HG03139 (cell line): ENCODE measurements at regions not wholly inside any gene's neighbourhood (a gene's known extent, or its start where the extent isn't known, plus 50 kb on each side); places are given as distances from the start of the nearest gene placed in this dataset.
"Not testable (repeated sequence)": the region's sequence is repeated elsewhere in the genome, so short reads cannot be mapped to it uniquely, and the experiment has no call there.

Experiments
- ATAC-seq: cut with Tn5 transposase; IDR thresholded peaks from one replicate; pipeline ENCODE4 v1.9.1; 2021; ENCODE audit not compliant: unreplicated experiment

DNA sequence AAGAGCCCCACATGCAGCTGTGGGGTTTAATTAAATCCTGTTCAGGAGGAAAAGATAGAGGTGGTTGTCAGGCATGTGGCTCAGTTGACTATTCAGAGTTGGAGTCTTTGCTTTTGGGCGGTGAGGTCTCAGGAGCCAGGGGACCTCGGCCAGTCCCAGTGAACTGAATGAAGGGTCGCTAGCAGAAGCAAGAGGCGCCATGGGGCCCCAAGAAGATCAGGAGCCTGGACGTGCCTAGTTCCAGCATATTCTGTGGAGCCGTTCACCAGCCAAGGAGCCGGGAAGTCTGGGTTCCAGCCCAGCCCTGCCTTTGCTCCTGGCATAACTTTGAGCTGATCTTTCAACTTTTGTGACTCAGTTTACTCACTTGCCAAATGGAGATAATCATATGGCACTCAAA lies 217.7 kb upstream of the IRF2BP2 start:
- ATAC-seq: no peak

DNA sequence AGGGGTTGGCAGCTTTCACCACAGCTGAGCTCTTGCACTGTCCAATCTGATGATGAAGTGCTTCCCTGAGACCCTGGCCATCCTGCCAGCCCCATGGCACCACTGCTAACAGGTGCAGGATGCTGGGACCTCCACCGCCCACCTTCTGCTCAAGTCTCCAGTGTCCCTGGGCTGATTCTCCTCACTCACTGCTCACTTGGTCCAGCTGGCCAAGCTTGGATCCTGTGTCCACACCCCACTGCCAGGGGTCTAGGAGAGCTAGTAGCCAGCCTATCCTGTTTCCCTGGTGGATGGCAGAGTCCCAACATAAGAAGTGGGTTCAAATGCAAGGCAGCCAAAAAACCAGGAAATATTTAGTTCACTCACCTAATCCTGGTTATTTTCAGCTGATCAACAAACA lies 217.2 kb upstream of the IRF2BP2 start:
- no peak for ATAC-seq

DNA sequence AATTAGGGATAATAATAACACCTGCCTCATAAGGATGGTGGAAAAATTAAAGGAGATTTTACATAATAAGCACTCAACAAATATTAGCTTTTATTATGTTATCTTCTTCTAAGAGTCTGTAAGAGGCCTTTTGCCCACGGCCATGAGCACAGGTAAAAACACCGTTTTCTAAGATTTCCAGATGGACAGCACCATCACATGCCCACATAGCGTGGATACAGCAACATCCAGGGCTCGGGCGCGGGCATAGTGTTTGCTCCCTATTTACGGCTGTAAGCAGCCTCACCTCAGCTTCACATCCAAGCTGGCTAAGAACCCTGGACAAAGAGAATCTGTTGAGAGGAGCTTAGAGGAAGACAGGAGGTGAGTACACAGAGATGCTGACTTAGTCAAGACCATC lies 216.4 kb upstream of the IRF2BP2 start:
- ATAC-seq: no peak

DNA sequence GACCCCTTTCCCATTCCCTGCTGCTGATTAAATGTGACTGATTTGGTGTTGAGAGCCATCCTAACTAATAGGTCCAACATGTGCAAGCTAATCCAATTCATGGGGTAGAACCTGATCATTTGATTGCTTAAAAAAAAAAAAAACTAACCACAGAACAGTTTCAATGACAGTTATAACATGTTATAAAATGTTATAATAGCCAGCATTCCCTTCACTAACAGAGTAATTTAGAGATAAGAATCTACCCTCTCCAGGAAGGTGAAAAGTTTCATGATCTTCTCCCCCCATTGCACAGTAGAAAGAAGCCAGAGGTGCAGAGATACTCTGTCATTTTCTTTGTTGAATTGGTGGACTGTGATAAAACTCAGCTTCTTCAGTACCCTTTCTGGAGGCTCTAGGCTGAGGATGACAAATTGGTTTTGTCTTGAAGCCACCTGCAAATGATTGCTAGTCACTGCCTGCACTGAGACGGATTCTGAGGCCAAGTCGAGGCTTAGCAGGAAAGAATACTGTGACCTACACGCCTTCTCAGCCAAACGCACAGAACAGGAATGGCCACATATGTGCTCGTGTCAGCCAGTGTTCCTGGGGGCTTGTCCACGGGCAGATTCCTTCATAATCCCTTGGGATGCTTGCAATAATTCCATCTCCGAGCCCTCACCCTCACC lies 215.7 kb upstream of the IRF2BP2 start:
- ATAC-seq: no peak

DNA sequence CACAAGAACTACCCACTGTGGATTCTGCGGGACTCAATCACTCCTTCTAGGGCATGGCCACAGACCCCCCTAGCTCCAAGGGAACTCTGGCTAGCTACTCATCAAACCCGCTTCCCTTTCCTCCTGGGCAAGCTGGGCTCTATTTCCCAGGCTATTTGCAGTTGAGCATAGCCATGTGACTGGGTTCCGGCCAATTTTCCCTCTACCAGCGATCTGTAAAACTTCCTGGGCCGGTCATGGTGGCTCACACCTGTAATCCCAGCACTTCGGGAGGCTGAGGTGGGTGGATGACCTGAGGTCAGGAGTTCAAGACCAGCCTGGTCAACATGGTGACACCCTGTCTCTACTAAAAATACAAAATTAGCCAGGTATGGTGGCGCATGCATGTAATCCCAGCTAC lies 214.9 kb upstream of the IRF2BP2 start:
- not testable (repeated sequence) for ATAC-seq

DNA sequence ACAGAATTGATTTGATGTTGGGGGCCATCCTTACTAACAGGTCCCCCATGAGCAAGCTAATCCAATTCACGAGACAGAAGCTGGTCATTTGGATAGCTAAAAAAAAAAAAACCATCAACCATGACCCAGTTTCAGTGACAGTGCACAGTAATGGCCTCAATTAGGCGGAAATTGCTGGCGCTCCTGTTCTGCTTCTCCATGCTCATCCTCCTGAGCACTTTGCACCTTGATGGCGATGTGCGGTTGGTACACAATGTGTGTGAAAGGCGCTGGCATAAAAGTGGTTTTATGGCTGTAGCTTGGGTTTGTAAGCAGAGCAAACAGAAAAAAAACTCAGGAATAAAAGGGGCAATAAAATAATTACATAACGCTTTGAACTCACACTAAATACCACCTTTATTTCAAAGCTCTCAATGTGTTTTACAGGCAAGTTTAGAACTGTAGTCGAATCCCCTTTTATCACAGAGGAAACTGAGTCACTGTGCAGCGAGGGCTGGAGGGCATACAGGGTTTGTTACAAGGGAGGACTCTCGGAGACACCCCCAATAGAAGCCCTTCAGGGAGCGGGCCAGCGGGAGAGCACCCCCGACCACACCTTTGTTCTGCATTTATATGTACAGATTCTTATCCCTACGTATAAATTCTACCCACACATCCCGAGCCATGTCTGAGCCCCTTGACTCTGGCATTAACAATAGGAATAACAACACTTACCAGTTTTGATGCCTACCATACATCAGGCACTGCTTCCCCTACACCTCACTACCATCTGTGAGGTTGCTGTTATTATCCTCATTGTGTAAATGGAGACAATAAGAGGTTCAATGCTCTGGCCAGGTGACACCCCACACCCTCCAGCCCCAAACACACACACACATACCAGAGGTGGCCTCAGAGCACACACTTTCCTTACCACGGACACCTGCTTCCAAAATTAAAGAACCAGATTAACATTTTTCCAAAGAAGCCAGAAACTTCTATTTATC lies 213.5 kb upstream of the IRF2BP2 start:
- ATAC-seq: no peak

DNA sequence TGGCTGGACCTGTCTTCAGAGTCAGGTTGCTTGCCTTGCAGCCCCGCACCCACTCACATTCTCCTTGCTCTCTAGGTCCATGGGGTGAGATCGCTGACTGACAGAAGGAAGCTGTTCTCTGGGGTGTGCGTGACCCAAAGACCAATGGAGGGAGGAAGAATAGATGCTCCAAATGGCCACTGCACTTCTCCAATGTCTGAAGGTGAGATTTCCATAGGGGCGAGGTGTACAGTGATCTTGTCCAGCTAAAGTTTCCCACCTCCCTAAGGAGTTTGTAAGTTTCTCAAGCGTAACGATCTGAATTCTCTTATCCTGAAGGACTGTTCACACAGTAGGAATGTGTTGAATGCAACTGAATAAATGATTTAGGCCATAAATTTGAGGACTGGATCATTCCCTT lies 211.9 kb upstream of the IRF2BP2 start:
- ATAC-seq: no peak

DNA sequence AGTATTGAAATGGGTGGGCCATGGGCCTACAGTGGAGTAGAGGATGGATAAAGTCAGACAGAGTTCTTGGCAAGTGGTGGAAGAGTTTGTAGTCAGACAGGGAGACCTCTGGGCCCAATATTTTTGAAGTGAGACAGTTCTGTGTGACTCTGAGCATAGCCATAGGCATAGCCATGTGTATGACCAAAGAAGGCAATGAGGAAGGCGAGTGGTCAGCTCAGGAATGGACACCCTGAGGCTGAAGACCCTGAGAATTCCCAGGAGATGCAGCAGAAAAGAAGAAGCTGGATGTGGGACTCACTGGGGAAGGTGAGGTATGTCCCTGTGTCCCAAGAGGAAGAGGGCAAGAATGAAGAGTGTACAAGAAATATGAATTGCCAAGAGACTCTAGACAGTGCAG lies 210.6 kb upstream of the IRF2BP2 start:
- ATAC-seq: no peak

DNA sequence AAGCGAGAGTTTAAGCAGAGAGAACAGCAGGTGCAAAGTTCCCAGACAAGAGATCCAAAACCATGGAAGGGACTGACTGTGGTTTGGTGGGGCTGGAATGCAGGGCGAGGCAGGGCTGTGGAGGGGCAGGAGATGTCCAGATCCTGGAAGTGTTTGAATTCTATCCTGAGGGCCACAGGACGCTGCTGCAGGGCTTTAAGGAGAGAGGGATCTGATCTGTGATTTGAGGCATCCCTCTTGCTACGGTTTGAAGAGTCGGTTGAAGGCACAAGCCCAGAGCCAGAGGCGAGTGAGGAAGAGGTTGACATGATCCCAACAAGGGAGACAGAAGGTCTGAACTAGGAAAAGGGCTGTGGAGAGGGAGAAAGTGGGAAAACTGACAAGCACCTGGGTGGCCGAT lies 209.9 kb upstream of the IRF2BP2 start:
- ATAC-seq: not testable (repeated sequence)

DNA sequence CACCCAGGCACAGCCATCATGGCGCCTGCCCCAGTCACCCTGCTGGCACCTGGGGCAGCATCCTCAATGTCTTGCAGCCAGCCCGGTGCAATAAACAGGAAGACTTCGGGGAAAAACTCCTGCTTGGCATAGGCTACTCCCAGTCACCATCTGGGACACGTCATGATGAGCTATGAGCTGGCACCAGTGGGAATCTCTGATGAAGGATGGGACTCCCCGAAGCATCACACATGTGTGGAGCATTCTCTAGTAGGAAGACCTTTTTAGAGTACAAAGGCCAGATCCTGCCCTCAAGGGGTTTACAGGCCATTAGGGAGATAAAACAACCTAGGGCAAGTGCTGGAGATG lies 208.0 kb upstream of the IRF2BP2 start:
- not testable (repeated sequence) for ATAC-seq

DNA sequence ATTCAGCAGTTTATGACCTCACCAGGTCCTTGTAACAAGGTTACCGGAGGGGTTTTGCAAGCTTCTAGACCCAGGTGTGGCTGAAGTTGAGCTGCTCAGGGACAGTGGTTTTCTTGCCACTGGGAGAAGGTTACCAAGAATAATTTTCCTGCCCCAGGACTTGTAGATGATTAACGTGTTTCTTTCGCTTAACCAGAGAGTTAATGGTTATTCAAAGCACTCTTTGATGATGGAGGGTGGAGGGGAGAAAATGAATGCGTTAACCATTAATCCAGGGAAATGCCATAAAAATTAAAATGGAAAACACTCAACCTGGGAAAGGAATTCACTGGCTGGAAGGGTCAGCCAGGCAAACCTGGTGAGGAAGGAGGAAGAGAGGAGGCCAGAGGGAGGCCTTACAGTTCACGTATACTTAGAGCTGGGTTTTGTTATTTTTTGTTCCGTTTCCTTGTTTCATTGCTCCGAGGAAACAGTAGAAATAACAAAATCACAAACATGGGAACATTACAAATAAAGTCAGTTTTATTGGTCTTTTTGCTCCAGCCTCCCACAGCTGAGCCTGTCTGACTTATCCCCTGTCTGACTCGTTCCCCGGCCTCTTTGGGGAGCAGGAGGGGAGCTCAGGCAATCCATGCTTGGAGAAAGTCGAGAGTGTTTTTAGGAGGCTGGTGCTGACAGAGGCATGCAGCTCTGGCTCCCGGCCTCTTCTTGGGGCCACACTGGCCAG lies 207.5 kb upstream of the IRF2BP2 start:
- ATAC-seq: not testable (repeated sequence)

DNA sequence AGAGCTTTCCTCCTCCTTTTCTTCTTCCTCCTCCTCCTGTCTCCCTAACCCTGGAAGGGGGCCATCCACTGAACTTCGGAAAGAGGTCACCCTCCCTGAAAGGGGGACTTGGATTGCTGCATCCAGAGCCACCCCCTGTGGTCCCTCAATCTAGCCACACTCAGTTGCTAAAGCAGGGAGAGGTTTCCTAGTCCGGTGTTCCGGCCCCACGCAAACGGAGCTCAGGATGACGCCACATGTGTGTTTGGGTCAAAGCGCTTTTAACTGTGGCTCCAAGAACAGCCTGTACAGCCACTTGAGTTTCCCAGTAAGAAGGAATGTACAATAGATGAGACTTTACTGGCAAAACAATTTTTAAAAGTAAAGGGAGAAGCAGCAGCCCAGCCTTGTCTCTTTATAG lies 206.9 kb upstream of the IRF2BP2 start:
- ATAC-seq: not testable (repeated sequence)

DNA sequence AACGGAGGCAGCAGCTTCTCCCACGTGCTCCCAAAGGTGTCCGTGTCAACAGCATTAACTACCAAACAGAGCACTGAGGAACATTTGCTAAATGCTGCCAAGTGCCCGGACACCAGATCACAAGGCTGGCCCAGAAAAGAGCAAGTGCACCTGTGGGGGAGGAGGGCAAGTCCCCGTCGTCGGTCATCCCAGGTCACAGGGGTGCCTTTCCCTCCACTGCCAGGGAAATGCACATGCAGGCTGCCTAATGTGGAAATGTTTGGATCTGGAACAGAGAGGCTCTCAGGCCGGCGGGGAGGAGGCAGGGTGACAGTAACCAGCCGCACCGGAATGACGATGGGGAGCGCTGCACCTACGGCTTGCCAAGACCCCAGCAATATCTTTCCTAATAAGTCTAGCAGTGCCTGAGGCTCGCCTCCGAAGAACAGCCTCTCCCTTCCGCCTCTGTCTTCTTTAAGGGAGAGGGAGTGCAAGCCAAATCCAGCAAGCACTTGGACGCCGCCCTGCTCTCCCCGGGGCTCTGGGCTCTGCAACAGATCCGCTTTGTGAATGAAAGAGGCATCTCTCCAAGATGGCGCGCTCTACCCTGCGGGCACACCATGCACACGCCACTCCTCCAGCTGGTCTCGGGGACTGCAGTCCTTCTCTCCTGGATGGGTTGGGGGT lies 206.3 kb upstream of the IRF2BP2 start:
- not testable (repeated sequence) for ATAC-seq

DNA sequence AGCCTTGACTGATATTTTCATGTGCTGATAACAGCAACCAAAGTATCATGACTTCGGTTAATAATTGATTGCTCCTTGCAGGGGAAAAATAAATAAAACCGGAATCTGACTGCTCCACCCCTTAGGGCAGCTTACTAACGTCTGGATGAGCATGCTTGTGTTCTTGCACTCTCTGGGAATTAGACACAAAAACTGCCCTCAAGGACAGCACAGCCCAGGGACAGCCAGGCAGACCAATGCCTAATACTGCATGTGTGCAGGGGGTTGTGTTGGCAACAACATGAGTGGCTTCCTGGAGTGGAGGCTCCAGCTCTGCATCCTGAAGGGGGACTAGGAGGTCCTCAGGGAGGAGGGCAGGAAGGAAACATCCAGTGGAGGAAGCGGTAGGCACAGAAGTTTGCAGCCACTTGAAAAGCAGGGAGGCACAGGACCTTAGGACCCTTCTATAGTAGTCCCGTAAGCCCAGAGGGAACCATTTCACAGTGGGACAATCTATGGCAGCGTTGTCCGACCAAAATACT lies 205.4 kb upstream of the IRF2BP2 start:
- ATAC-seq: not testable (repeated sequence)

DNA sequence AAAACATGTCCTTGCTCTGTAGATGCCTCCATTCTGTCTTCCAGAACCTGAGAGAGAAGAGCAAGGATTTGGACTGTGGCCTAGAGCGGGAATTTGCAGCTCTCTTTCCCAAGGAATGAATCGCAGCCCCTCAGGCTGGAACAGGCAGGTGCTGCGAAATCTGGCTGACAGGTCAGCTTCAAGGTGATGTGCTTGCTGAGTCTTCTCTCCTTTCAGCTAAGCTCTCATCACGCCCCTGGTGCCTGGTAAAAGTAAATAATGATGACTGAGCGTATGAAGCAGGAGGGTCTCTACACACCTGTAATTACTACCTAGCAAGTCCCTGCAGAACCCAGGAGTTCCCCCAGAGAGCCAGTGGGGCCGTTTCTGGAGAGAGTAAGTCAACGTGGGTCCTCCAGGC lies 204.3 kb upstream of the IRF2BP2 start:
- ATAC-seq: not testable (repeated sequence)

DNA sequence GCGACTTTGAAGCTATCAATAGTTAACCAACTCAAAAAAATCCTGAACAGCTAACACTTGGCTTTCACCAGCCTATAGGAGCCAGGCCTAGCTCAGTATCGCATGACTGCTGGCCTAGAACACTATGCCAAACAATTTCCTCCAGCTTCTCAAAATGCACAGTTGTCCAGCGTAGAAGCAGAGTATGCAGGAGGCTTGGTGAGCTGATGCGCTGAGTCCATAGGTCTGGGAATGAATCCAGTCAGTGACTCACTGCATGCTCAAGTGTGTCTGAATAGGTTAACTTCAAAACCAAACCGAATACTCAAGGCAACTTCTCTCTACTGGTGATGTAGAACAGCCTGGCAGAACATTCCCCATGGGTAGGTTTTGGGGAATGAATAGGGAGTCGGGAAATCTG lies 201.8 kb upstream of the IRF2BP2 start:
- not testable (repeated sequence) for ATAC-seq

DNA sequence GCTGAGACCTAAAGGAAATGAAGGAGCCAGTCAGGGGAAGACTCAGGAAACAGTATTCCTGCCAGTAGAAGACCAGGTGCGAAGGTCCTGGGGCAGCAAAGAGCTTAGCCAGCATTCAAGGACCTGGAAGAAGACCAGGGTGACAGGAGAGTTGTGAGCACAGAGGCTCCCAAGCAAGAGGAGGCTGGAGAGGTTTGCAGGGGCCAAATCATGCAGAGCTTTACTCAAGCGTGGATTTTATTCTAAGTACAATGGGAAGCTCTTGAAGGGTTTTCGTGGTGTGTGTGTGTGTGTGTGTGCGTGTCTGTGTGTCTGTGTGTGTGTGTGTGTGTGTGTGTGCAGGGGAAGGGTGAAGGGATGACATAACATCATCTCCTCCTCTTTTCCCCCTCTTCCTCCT lies 200.7 kb upstream of the IRF2BP2 start:
- not testable (repeated sequence) for ATAC-seq

DNA sequence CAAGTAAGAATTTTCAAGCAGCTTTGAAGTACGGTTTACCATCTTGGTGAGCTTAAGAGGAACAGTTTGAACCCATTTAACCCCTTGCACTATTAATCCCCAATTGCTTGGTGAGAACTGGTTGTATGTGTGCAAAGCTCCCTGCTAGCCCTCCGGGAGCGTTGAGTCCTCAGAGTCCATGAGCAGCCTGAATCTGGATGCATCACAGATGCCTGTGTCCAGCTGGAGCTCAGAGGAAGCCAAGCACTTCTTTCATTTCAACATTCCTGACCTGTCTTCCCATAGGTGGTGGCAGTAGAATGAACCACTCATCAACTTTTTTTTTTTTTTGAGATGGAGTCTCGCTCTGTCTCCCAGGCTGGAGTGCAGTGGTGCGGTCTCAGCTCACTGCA lies 199.9 kb upstream of the IRF2BP2 start:
- ATAC-seq: not testable (repeated sequence)

DNA sequence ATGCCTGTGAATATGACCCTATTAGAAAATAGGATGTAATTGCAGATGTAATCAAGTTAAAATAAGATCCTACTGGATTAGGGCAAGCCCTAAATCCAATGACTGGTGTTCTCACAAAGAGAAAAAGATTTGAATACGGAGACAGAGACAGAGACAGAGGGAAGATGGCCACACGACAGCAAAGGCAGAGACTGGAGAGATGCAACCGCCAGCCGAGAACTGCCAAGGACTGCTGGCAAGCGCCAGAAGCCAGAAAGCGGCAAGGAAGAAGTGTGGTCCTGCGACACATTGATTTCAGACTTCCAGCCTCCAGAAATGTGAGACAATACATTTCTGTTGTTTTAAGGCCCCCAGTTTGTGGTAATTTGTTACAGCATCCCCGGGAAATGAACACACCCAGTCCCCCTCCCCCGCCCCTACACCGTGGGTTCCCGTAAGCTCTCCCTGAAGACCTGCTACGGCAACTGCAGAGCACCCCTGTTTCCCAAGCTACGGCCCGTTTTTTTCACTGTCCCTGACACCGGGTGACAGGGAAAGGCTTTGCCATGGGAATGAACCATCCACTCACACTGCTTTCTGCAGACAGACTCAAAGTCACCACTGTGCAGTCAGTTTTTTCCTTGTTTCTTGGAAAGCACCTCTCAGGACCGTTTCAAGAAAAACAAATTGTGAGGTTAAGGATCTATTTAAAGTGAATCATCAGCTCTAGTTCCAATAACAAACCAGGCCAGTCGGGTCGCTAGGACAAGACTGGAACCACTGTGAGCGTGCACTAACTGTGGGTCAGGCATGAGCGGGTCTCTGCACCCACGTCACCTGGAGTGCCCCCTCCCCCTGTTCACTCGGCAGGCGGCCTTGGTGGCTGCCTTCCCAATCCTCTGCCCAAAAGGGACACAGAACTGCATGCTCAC lies 199.2 kb upstream of the IRF2BP2 start:
- not testable (repeated sequence) for ATAC-seq

DNA sequence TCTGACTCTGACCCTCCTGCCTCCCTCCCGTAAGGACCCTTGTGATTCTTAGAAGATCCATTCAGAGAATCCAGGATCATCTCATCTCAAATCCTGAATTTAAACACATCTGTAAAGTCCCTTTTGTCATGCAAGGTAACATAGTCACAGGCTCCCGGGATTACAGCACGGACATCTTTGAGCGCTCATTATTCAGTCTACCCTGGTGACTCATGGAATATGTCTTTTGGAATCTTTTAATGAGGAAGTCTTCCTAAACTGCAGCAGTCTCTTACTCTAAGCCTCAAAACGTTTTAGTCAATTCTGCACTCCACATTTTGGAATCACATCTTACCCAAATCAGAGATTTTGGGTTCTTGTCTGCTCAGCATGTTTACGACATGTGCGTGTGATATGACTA lies 198.5 kb upstream of the IRF2BP2 start:
- not testable (repeated sequence) for ATAC-seq
